ENCODE measurements at regions not wholly inside any gene's neighbourhood (a gene's known extent, or its start where the extent isn't known, plus 50 kb on each side); places are given as distances from the start of the nearest gene placed in this dataset.

DNA sequence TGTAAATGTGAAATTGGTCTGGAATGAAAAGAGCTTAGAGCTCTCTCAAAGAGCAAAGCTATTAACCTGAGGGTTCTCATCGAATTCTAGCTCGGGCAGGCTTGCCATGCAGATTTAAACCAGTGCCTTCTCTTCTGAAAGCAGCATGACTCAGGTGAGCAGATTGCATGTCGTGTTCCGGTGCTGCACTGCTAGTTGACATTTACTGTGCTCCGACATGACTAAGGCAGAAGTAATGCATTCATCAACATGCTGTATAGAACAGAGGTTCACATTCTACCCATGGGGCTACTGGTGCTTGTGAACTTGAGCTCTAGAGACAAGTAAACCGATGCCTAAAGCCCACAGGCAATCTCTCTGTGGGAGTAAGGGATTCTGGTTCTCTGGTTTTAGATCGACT lies 947.7 kb downstream of the EFNB2 start:
- dilution Hi-C loops (cut with HindIII; ENCODE audit: low sequenced_read_pairs, unreplicated experiment), result no loop called here

More for the DNA sequence above, 947.7 kb downstream of the EFNB2 start:
- ChIA-PET POLR2A (ENCODE audit: unreplicated experiment) (no interaction called here), CTCF (no interaction called here)
- in situ Hi-C loops (cut with MboI; ENCODE audit: low sequenced_read_pairs) (no loop called here), intact Hi-C loops (cut with micrococcal nuclease) (no loop called here)
- Histone ChIP-seq H3K18ac (ENCODE audit: low read depth, low read length) (no peak overlapping the region), H3K9me3 (ENCODE audit: control insufficient read depth, insufficient read depth, low read length) (no peaks in the 10 kb centered on the region), H3K56ac (ENCODE audit: extremely low read depth, insufficient read depth, low read length) (no peak overlapping the region), H3K9me1 (ENCODE audit: insufficient read depth, low read length) (no peaks in the 10 kb centered on the region), H3K23ac (ENCODE audit: low read depth, low read length) (no peak overlapping the region), H2AK9ac (replicated peaks; ENCODE audit: low read depth, low read length, poor library complexity) (no peak overlapping the region), H3K14ac (replicated peaks; ENCODE audit: low read depth, low read length) (no peak overlapping the region), H3K4me1 (ENCODE audit: control insufficient read depth, insufficient read depth, low read length) (no peaks in the 10 kb centered on the region), H4K91ac (ENCODE audit: insufficient read depth, low read depth, low read length) (no peak overlapping the region), H3K9ac (ENCODE audit: low read depth, low read length) (no peak overlapping the region), H4K20me1 (ENCODE audit: insufficient read depth, low read length) (no peaks in the 10 kb centered on the region), H2BK120ac (ENCODE audit: low read depth, low read length) (no peak overlapping the region), H2BK20ac (ENCODE audit: low read depth, low read length) (no peak overlapping the region), H3K4me3 (ENCODE audit: insufficient read depth, low read depth, low read length) (no peak overlapping the region), H3K79me1 (ENCODE audit: low read depth in 1 of 2, low read length in 2 of 2) (no peaks in the 10 kb centered on the region), H4K8ac (ENCODE audit: low read depth in 2 of 2, low read length in 2 of 2) (no peak overlapping the region), H3K27ac (ENCODE audit: insufficient read depth, low read length) (no peak overlapping the region), H2BK5ac (ENCODE audit: low read depth, low read length, poor library complexity, severe bottlenecking) (no peak overlapping the region), H3K4me2 (ENCODE audit: low read depth, low read length) (no peak overlapping the region), H4K5ac (ENCODE audit: low read depth, low read length) (no peak overlapping the region), H2AFZ (replicated peaks; ENCODE audit: low read length, poor library complexity) (no peak overlapping the region), H3K4ac (ENCODE audit: low read depth, low read length) (no peak overlapping the region), H2BK15ac (ENCODE audit: low read depth, low read length) (no peak overlapping the region), H3K27me3 (ENCODE audit: control insufficient read depth, insufficient read depth, low read length) (no peaks in the 10 kb centered on the region), H2AK5ac (ENCODE audit: low read depth, low read length) (no peak overlapping the region), H3K36me3 (ENCODE audit: control insufficient read depth, insufficient read depth, low read length) (no peaks in the 10 kb centered on the region)
- TF ChIP-seq ELK1 (IDR thresholded peaks at IDR 0.05; ENCODE audit: borderline replicate concordance, low read depth, low read length), result no peak
- TF ChIP-seq CEBPB (IDR thresholded peaks at IDR 0.05; ENCODE audit: low read depth, low read length), result no peak
- TF ChIP-seq POLR2A (IDR thresholded peaks at IDR 0.05; ENCODE audit: low read depth, low read length), result no peak
- TF ChIP-seq, protein P1, sequence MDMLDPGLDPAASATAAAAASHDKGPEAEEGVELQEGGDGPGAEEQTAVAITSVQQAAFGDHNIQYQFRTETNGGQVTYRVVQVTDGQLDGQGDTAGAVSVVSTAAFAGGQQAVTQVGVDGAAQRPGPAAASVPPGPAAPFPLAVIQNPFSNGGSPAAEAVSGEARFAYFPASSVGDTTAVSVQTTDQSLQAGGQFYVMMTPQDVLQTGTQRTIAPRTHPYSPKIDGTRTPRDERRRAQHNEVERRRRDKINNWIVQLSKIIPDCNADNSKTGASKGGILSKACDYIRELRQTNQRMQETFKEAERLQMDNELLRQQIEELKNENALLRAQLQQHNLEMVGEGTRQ (IDR thresholded peaks at IDR 0.05; ENCODE audit: low read depth, low read length), result no peak
- TF ChIP-seq MXI1 (IDR thresholded peaks at IDR 0.05; ENCODE audit: borderline replicate concordance, low read depth, low read length), result no peak
- no peak for TF ChIP-seq MAZ (IDR thresholded peaks at IDR 0.05; ENCODE audit: borderline replicate concordance, low read depth, low read length)
- no peak for TF ChIP-seq NFE2L2 (IDR thresholded peaks at IDR 0.05; ENCODE audit: low read depth, low read length)
- no peak for TF ChIP-seq MAFK (IDR thresholded peaks at IDR 0.05; ENCODE audit: low read depth, low read length)
- no peak for TF ChIP-seq RCOR1 (IDR thresholded peaks at IDR 0.05; ENCODE audit: insufficient replicate concordance, low read length)
- TF ChIP-seq BHLHE40 (IDR thresholded peaks at IDR 0.05; ENCODE audit: low read depth, low read length), result no peak
- no peak for TF ChIP-seq RFX5 (IDR thresholded peaks at IDR 0.05; ENCODE audit: low read depth, low read length)
- TF ChIP-seq, protein P2, sequence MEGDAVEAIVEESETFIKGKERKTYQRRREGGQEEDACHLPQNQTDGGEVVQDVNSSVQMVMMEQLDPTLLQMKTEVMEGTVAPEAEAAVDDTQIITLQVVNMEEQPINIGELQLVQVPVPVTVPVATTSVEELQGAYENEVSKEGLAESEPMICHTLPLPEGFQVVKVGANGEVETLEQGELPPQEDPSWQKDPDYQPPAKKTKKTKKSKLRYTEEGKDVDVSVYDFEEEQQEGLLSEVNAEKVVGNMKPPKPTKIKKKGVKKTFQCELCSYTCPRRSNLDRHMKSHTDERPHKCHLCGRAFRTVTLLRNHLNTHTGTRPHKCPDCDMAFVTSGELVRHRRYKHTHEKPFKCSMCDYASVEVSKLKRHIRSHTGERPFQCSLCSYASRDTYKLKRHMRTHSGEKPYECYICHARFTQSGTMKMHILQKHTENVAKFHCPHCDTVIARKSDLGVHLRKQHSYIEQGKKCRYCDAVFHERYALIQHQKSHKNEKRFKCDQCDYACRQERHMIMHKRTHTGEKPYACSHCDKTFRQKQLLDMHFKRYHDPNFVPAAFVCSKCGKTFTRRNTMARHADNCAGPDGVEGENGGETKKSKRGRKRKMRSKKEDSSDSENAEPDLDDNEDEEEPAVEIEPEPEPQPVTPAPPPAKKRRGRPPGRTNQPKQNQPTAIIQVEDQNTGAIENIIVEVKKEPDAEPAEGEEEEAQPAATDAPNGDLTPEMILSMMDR (conservative IDR thresholded peaks at IDR 0.05; ENCODE audit: low read depth, low read length), result no peak
- no peak for TF ChIP-seq CHD1 (IDR thresholded peaks at IDR 0.05; ENCODE audit: low read depth, low read length)
- no peak for TF ChIP-seq SMC3 (IDR thresholded peaks at IDR 0.05; ENCODE audit: low read depth, low read length)
- no peak for TF ChIP-seq RAD21 (IDR thresholded peaks at IDR 0.05; ENCODE audit: low read length)
- no peak for TF ChIP-seq FOS (IDR thresholded peaks at IDR 0.05; ENCODE audit: low read depth, low read length)
- ATAC-seq (ENCODE audit: low read depth) (no peak), DNase-seq (peak; percentile 2)
- no TSS peak for BruUV-seq (replicated peaks)
- 60% methylated on average over 3 of the region's 7 CpGs; no CpG with 5 or more reads in 1 of the 2 experiments for WGBS, 2 experiments (ENCODE audit: extremely low coverage in 2 of 2, insufficient read length in 1 of 2)

Measured in IMR-90 (cell line).